ENCODE measurements at regions not wholly inside any gene's neighbourhood (a gene's known extent, or its start where the extent isn't known, plus 50 kb on each side); places are given as distances from the start of the nearest gene placed in this dataset.
"Not testable (repeated sequence)": the region's sequence is repeated elsewhere in the genome, so short reads cannot be mapped to it uniquely, and the experiment has no call there.

DNA sequence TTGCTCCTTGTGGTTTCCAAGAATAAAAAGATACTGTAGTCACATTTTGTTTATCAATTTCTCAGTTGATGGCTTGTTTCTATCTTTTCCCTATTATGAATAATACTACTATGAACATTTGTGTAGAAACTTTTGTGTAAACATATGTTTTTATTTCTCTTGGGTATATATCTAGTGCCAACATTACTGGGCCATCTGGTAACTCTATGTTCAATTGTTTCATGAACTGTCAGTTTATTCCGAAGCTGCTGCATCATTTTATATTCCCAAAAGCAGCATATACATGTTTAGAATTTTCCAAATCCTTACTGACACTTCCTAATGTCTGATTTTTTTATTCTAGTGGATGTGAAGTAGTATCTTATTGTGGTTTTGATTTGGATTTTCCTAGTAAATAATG is 737.6 kb upstream of the TMEFF2 start:
- Histone ChIP-seq H3K27ac (no peak overlapping the region), H3K4me1 (ENCODE audit: control insufficient read depth in 1 of 2, insufficient read depth in 1 of 2, low read depth in 1 of 2, low read length in 1 of 2) (no peaks in the 10 kb centered on the region), H3K27me3 (no peaks in the 10 kb centered on the region), H3K36me3 (no peaks in the 10 kb centered on the region), H3K9me3 (no peaks in the 10 kb centered on the region), H3K4me3 (ENCODE audit: low read depth in 1 of 2, low read length in 1 of 2) (no peak overlapping the region)
- TF ChIP-seq, protein P1, sequence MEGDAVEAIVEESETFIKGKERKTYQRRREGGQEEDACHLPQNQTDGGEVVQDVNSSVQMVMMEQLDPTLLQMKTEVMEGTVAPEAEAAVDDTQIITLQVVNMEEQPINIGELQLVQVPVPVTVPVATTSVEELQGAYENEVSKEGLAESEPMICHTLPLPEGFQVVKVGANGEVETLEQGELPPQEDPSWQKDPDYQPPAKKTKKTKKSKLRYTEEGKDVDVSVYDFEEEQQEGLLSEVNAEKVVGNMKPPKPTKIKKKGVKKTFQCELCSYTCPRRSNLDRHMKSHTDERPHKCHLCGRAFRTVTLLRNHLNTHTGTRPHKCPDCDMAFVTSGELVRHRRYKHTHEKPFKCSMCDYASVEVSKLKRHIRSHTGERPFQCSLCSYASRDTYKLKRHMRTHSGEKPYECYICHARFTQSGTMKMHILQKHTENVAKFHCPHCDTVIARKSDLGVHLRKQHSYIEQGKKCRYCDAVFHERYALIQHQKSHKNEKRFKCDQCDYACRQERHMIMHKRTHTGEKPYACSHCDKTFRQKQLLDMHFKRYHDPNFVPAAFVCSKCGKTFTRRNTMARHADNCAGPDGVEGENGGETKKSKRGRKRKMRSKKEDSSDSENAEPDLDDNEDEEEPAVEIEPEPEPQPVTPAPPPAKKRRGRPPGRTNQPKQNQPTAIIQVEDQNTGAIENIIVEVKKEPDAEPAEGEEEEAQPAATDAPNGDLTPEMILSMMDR (IDR thresholded peaks at IDR 0.05), result no peak

DNA sequence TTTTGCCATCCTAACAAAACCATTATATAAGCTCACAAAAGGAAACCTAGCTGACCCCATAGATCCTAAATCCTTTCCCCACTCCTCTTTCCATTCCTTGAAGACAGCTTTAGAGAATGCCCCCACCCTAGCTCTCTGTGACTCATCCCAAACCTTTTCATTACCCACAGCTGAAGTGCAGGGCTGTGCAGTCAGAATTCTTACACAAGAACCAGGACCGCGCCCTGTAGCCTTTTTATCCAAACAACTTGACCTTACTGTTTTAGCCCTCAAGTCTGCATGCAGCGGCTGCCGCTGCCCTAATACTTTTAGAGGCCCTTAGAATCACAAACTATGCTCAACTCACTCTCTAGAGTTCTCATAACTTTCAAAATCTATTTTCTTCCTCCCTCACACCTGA is 726.9 kb upstream of the TMEFF2 start:
- H3K36me3 ChIP-seq, H3K27me3 ChIP-seq: not testable (repeated sequence)

DNA sequence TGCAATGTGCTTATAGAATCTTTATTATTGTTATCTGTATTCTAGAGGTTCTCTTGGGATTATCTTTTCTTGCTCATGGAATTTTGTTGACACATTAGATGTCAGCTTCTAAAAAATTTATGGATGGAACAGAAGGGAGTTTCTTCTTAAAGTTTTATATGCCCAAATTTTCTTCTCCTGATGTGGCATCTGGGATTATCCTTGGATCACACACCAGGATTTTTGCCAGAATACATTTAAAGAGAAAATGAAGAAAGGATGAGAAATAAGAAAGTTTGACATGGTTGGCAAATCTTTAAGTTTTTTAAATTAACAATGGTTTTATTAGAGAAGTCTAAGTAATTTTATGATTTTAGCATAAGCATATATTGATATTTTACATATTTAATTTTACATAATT is 706.7 kb upstream of the TMEFF2 start:
- no peak overlapping the region for H3K4me3 ChIP-seq (ENCODE audit: low read depth in 1 of 2, low read length in 1 of 2)
- no peaks in the 10 kb centered on the region for H3K27me3 ChIP-seq
- no peaks in the 10 kb centered on the region for H3K9me3 ChIP-seq
- no peaks in the 10 kb centered on the region for H3K4me1 ChIP-seq (ENCODE audit: control insufficient read depth in 1 of 2, insufficient read depth in 1 of 2, low read depth in 1 of 2, low read length in 1 of 2)
- H3K27ac ChIP-seq, result no peak overlapping the region
- TF ChIP-seq, protein P1 (IDR thresholded peaks at IDR 0.05), result no peak
- no peaks in the 10 kb centered on the region for H3K36me3 ChIP-seq

More for the DNA sequence above, 726.9 kb upstream of the TMEFF2 start:
- not testable (repeated sequence) for H3K9me3 ChIP-seq; H3K27ac ChIP-seq; H3K4me3 ChIP-seq (ENCODE audit: low read depth in 1 of 2, low read length in 1 of 2); H3K4me1 ChIP-seq (ENCODE audit: control insufficient read depth in 1 of 2, insufficient read depth in 1 of 2, low read depth in 1 of 2, low read length in 1 of 2)

DNA sequence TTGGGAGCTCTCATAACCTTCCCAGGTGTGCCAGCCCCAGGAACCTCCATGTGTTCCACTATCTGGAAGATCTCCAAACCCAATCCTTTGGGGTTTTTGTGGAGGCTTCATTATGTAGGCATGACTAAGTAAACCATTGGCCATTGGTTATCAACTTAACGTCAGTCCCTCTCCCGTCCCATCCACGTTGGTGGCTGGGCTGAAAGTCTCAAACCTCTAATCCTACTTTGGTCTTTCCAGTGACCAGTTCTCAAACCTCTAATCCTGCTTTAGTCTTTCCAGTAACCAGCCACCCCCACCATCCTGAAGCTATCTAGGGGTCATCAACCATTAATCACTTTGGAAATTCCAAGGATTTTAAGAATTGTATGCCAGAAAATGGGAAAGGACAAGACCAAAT is 704.7 kb upstream of the TMEFF2 start:
- Histone ChIP-seq H3K36me3 (no peaks in the 10 kb centered on the region), H3K27me3 (no peaks in the 10 kb centered on the region), H3K9me3 (no peaks in the 10 kb centered on the region), H3K4me3 (ENCODE audit: low read depth in 1 of 2, low read length in 1 of 2) (no peak overlapping the region), H3K27ac (no peak overlapping the region), H3K4me1 (ENCODE audit: control insufficient read depth in 1 of 2, insufficient read depth in 1 of 2, low read depth in 1 of 2, low read length in 1 of 2) (no peaks in the 10 kb centered on the region)
- TF ChIP-seq, protein P1 (IDR thresholded peaks at IDR 0.05), result no peak

DNA sequence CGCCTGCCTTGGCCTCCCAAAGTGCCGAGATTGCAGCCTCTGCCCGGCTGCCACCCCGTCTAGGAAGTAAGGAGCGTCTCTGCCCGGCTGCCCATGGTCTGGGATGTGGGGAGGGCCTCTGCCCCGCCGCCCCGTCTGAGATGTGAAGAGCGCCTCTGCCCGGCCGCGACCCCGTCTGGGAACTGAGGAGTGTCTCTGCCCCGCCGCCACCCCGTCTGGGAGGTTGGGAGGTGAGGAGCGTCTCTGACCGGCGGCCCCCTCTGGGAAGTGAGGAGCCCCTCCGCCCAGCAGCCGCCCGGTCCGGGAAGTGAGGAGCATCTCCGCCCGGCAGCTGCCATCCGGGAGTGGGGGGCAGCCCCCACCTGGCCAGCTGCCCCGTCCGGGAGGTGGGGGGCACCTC is 699.2 kb upstream of the TMEFF2 start:
- H3K9me3 ChIP-seq; H3K27ac ChIP-seq; H3K4me1 ChIP-seq (ENCODE audit: control insufficient read depth in 1 of 2, insufficient read depth in 1 of 2, low read depth in 1 of 2, low read length in 1 of 2); H3K27me3 ChIP-seq; H3K4me3 ChIP-seq (ENCODE audit: low read depth in 1 of 2, low read length in 1 of 2); H3K36me3 ChIP-seq: not testable (repeated sequence)

DNA sequence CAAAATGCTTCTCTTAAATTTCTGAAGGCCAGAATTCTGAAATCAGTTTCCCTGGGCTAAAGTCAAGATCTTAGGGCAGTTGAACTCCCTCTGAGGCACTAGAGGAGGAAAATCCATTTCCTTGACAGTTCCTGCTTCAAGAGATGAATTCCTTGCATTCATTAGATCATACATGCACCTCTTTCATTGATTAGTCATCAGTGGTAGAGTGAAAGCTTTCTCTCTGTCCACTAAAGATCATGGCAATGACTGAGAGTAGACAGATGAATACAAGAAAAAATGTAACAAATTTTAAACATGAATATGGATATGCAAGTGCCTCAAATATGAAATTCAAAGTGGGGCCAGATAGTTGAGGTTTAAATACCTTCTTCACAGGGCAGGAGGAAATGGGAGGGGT is 693.4 kb upstream of the TMEFF2 start:
- peaks cover 3% of the 10 kb centered on the region for H3K9me3 ChIP-seq
- H3K4me1 ChIP-seq (ENCODE audit: control insufficient read depth in 1 of 2, insufficient read depth in 1 of 2, low read depth in 1 of 2, low read length in 1 of 2), result no peaks in the 10 kb centered on the region

More for the DNA sequence above, 693.4 kb upstream of the TMEFF2 start:
- TF ChIP-seq, protein P1 (IDR thresholded peaks at IDR 0.05), result no peak
- H3K36me3 ChIP-seq, result no peaks in the 10 kb centered on the region
- H3K27ac ChIP-seq, result no peak overlapping the region
- no peaks in the 10 kb centered on the region for H3K27me3 ChIP-seq
- no peak overlapping the region for H3K4me3 ChIP-seq (ENCODE audit: low read depth in 1 of 2, low read length in 1 of 2)
